NT2/D1 (cell line): ENCODE measurements at regions not wholly inside any gene's neighbourhood (a gene's known extent, or its start where the extent isn't known, plus 50 kb on each side); places are given as distances from the start of the nearest gene placed in this dataset.

Experiments
- SUZ12 ChIP-seq: IDR thresholded peaks from 2 replicates; pipeline ENCODE4 v1.6.1; 2011; ENCODE audit not compliant: insufficient read length, insufficient read depth; ENCODE audit errors: extremely low read depth
- YY1 ChIP-seq: IDR thresholded peaks from 2 replicates; pipeline ENCODE4 v1.6.1; 2011; ENCODE audit not compliant: insufficient read length, insufficient read depth

DNA sequence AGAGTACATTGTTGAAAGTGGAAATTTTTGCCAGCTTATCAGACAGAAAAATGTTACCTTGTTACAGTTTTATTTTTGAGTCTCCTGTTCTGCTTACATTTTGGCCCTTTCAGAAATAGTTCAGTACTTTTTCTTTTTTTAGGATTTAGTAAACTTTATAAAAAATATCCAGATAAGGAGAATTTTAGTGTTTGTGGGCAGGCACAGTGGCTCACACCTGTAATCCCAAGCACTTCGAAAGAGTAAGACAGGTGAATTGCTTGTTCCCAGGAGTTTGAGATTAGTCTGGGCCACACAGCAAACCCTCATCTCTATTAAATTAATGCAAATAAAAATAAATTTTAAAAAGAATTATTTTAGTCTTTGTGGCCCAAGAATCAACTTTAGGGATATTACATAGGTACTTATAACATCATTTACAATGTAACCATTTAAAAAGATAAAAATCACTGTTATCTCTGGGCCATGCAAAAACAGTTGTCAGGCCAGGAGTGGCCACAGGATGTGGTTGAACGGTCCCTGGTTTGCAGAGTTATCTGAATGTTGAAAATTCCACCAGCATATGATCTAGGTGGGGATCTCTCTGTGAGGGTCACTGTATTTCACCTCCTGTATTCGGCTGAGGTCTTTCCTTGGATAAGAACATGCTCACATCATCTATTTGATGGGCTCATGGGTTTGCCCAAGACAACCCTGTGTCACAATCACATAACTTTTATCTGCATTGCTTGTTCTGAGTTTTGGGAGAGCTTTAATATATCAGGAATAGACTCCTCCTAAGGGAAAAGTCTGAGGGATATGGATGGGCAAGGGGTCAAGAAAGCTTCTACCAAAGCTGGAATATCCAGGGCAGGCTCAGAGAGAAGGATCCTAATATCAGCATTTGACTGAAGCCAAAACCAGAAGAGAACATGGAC lies 91.5 kb downstream of the GGTLC2 start:
- TF ChIP-seq SUZ12 = no peak
- TF ChIP-seq YY1 = no peak
